HepG2 (cell line): ENCODE measurements at regions not wholly inside any gene's neighbourhood (a gene's known extent, or its start where the extent isn't known, plus 50 kb on each side); places are given as distances from the start of the nearest gene placed in this dataset.

Experiments used
- CEBPB ChIP-seq: IDR thresholded peaks from 2 replicates; pipeline ENCODE4 v1.6.1; 2011; ENCODE audit warnings: low read depth, low read length, improper control_type of control experiment, borderline replicate concordance
- EZH2 ChIP-seq: conservative IDR thresholded peaks from 2 replicates; pipeline ENCODE4 v1.6.1; 2012; ENCODE audit warnings: mild to moderate bottlenecking, low read depth, low read length, moderate library complexity
- GLMP ChIP-seq: sonication (generic); formaldehyde crosslinking; IDR thresholded peaks from 2 replicates; pipeline ENCODE4 v1.9.0; 2021; ENCODE audit warnings: missing genetic modification reagents, mild to moderate bottlenecking, borderline replicate concordance
- KAT2B ChIP-seq: fragments of 150-350 bp; IDR thresholded peaks from 2 replicates; pipeline ENCODE4 v1.6.1; 2014; ENCODE audit warnings: low read depth, low read length, borderline replicate concordance
- MTERF4 ChIP-seq: sonication (generic); formaldehyde crosslinking; IDR thresholded peaks from 2 replicates; pipeline ENCODE4 v1.8.0; 2023; ENCODE audit warnings: mild to moderate bottlenecking, missing genetic modification reagents
- PAXIP1 ChIP-seq: sonication (generic); formaldehyde crosslinking; conservative IDR thresholded peaks from 2 replicates; pipeline ENCODE4 v1.4.0; 2020; ENCODE audit warnings: mild to moderate bottlenecking, missing genetic modification reagents, moderate library complexity
- SALL1 ChIP-seq: sonication (generic); formaldehyde crosslinking; IDR thresholded peaks from 2 replicates; pipeline ENCODE4 v1.8.0; 2022; ENCODE audit warnings: mild to moderate bottlenecking, missing genetic modification reagents
- SOX6 ChIP-seq, 2 experiments: fragments of 450-650 bp in 1 of 2; sonication (generic) in 1 of 2; formaldehyde crosslinking in 1 of 2; IDR thresholded peaks; 2 replicates each; pipeline versions ENCODE4 v1.4.0 to v1.6.1; 2017 to 2020; ENCODE audit warnings: antibody characterized with exemption in 1 of 2, mild to moderate bottlenecking in 1 of 2, missing genetic modification reagents in 1 of 2
- TEAD2 ChIP-seq: sonication (generic); formaldehyde crosslinking; IDR thresholded peaks from 2 replicates; pipeline ENCODE4 v1.9.0; 2021; ENCODE audit warnings: missing genetic modification reagents
- THYN1 ChIP-seq: sonication (generic); formaldehyde crosslinking; IDR thresholded peaks from 2 replicates; pipeline ENCODE4 v1.8.1; 2023; ENCODE audit warnings: low read depth, mild to moderate bottlenecking, moderate library complexity, missing genetic modification reagents, borderline replicate concordance
- ZBTB25 ChIP-seq: IDR thresholded peaks from 2 replicates; pipeline ENCODE4 v1.6.1; 2018; ENCODE audit warnings: missing genetic modification reagents
- ZNF101 ChIP-seq: sonication (generic); formaldehyde crosslinking; IDR thresholded peaks from 2 replicates; pipeline ENCODE4 v1.4.0; 2020; ENCODE audit warnings: mild to moderate bottlenecking, low read depth, missing genetic modification reagents, borderline replicate concordance
- ZNF737 ChIP-seq: sonication (generic); formaldehyde crosslinking; IDR thresholded peaks from 2 replicates; pipeline ENCODE4 v1.5.0; 2020; ENCODE audit warnings: missing genetic modification reagents, mild to moderate bottlenecking, borderline replicate concordance
- ZNF746 ChIP-seq: sonication (generic); formaldehyde crosslinking; IDR thresholded peaks from 2 replicates; pipeline ENCODE4 v1.8.0; 2022; ENCODE audit warnings: mild to moderate bottlenecking, missing genetic modification reagents
- ZNF768 ChIP-seq: sonication (generic); formaldehyde crosslinking; IDR thresholded peaks from 2 replicates; pipeline ENCODE4 v1.4.0; 2020; ENCODE audit warnings: missing genetic modification reagents
- TF ChIP-seq, protein P1 (sequence below): sonication (generic); formaldehyde crosslinking; IDR thresholded peaks from 2 replicates; pipeline ENCODE4 v1.4.0; 2020; ENCODE audit warnings: missing genetic modification reagents
- TF ChIP-seq, protein P2 (sequence below): sonication (generic); formaldehyde crosslinking; IDR thresholded peaks from 2 replicates; pipeline ENCODE4 v1.8.0; 2022; ENCODE audit warnings: missing genetic modification reagents, low read depth, mild to moderate bottlenecking, borderline replicate concordance

DNA sequence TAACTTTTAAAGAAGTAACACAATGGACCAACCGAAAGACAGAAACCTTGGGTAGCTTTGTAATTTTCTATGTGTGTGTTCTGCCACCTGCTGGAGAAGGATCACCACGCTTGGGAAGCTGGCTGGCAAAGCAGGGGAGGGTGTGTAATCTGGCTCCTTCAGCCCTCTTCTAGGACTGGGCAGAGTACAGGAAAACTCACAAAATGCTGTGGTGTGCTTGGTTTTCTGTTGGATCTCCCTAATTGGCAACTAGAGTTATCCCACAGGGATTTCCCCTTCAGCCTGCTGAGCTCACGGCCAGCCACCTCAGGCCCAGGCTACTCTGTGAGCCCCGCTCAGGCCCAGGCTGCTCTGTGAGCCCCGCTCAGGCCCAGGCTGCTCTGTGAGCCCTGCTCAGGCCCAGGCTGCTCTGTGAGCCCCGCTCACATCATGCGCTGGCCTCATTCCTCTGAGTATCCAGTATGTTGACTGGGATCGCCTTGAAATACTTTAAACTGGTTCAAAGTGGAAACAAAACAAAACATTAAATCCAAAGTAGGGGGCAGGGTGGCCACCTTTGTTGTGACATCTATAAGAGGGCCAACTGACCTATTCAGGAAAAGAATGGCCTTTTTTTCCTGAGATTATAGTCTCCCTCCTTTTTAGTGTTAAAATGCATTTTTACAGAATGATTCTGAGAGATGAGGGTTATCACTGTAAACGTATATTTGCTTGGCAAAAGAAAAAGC is 52.0 kb upstream of the RNU6-8 start (continued):
- no peak for TF ChIP-seq THYN1 (CRISPR knock-in tag)
- TF ChIP-seq MTERF4 (CRISPR knock-in tag), result no peak; the same call in 1 of the 2 replicates
- TF ChIP-seq SALL1 (CRISPR knock-in tag), result peak; percentile 54
- TF ChIP-seq ZNF746, result peak; percentile 47; the same call in 1 of the 2 replicates
- TF ChIP-seq ZNF768 (CRISPR knock-in tag), result peak; percentile 78; the same call in 1 of the 2 replicates
- TF ChIP-seq GLMP (CRISPR knock-in tag), result no peak
- TF ChIP-seq ZNF737 (CRISPR knock-in tag), result 0 out of 2 replicates have a peak, but pooled peaks have one; percentile 70
- TF ChIP-seq KAT2B, result no peak
- no peak for TF ChIP-seq ZBTB25 (CRISPR knock-in tag)
- TF ChIP-seq ZNF101 (CRISPR knock-in tag), result no peak
- TF ChIP-seq SOX6 (IDR thresholded peaks at IDR 0.05), result no peak
- TF ChIP-seq SOX6 (CRISPR knock-in tag; IDR thresholded peaks at IDR 0.05), result peak; percentile 48
- TF ChIP-seq, protein P1, sequence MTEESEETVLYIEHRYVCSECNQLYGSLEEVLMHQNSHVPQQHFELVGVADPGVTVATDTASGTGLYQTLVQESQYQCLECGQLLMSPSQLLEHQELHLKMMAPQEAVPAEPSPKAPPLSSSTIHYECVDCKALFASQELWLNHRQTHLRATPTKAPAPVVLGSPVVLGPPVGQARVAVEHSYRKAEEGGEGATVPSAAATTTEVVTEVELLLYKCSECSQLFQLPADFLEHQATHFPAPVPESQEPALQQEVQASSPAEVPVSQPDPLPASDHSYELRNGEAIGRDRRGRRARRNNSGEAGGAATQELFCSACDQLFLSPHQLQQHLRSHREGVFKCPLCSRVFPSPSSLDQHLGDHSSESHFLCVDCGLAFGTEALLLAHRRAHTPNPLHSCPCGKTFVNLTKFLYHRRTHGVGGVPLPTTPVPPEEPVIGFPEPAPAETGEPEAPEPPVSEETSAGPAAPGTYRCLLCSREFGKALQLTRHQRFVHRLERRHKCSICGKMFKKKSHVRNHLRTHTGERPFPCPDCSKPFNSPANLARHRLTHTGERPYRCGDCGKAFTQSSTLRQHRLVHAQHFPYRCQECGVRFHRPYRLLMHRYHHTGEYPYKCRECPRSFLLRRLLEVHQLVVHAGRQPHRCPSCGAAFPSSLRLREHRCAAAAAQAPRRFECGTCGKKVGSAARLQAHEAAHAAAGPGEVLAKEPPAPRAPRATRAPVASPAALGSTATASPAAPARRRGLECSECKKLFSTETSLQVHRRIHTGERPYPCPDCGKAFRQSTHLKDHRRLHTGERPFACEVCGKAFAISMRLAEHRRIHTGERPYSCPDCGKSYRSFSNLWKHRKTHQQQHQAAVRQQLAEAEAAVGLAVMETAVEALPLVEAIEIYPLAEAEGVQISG (CRISPR knock-in tag), result 0 out of 2 replicates have a peak, but pooled peaks have one; percentile 28
- TF ChIP-seq, protein P2, sequence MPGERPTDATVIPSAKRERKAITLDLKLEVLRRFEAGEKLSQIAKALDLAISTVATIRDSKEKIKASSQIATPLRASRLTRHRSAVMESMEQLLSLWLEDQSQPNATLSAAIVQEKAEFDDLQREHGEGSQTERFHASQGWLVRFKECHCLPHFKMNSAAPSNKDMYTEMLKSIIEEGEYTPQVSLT (CRISPR knock-in tag), result no peak
- TF ChIP-seq TEAD2, result no peak
- 0 out of 2 replicates have a peak, but pooled peaks have one; percentile 28 for TF ChIP-seq PAXIP1 (CRISPR knock-in tag)
- TF ChIP-seq EZH2, result no peak
- TF ChIP-seq CEBPB, result no peak
